Gastrocnemius medialis (tissue), 4 donors: ENCODE measurements at regions not wholly inside any gene's neighbourhood (a gene's known extent, or its start where the extent isn't known, plus 50 kb on each side); places are given as distances from the start of the nearest gene placed in this dataset.

Source experiments
- CTCF ChIP-seq, 5 experiments: fragments of 450-650 bp in 3 of 5; fragments of 200-600 bp in 2 of 5; sonication (generic) in 2 of 5; IDR thresholded peaks in 4 of 5; conservative IDR thresholded peaks in 1 of 5; 1 replicate in 4 of 5; 2 replicates in 1 of 5; pipeline ENCODE4 v1.5.1; 2016 to 2019; ENCODE audit warnings: antibody characterized with exemption in 5 of 5, mild to moderate bottlenecking in 3 of 5, moderate library complexity in 3 of 5
- POLR2A ChIP-seq, 2 donors: fragments of 450-650 bp; IDR thresholded peaks; one replicate each; pipeline ENCODE4 v1.6.1; 2017; ENCODE audit warnings: antibody characterized with exemption in 2 of 2, mild to moderate bottlenecking in 2 of 2, moderate library complexity in 2 of 2

GRCh38 chr2:122670897-122671296 lies 915.4 kb downstream of the TSN start:
- TF ChIP-seq CTCF (IDR thresholded peaks at IDR 0.05 in 4 of 5, conservative IDR thresholded peaks at IDR 0.05 in 1 of 5) (no peak), POLR2A (IDR thresholded peaks at IDR 0.05) (no peak)
